ENCODE measurements at regions not wholly inside any gene's neighbourhood (a gene's known extent, or its start where the extent isn't known, plus 50 kb on each side); places are given as distances from the start of the nearest gene placed in this dataset.

DNA sequence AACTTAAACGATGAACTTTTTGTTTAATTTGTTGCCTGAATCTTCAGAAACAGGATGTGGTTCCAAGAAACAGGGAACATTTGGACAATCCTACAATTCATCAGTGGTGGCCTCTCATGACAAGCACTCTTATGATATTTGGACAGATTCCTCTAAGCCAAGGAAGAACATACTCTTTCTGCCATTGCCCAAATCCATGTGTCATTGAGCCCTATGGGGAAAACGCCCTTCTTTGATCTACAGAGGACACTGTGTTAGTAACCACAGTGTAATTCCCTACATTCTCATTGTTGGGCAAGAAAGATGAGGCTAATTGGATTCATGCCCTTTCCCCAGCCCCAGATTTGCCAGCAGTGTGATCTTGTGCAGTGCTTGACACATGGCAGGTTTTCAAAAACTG, 167.7 kb upstream of the PTCH1 start:
- TF ChIP-seq, protein P1, sequence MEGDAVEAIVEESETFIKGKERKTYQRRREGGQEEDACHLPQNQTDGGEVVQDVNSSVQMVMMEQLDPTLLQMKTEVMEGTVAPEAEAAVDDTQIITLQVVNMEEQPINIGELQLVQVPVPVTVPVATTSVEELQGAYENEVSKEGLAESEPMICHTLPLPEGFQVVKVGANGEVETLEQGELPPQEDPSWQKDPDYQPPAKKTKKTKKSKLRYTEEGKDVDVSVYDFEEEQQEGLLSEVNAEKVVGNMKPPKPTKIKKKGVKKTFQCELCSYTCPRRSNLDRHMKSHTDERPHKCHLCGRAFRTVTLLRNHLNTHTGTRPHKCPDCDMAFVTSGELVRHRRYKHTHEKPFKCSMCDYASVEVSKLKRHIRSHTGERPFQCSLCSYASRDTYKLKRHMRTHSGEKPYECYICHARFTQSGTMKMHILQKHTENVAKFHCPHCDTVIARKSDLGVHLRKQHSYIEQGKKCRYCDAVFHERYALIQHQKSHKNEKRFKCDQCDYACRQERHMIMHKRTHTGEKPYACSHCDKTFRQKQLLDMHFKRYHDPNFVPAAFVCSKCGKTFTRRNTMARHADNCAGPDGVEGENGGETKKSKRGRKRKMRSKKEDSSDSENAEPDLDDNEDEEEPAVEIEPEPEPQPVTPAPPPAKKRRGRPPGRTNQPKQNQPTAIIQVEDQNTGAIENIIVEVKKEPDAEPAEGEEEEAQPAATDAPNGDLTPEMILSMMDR (IDR thresholded peaks at IDR 0.05), result no peak
- TF ChIP-seq POLR2A (IDR thresholded peaks at IDR 0.05), result no peak
